Lung (tissue), 11 donors: ENCODE measurements at regions not wholly inside any gene's neighbourhood (a gene's known extent, or its start where the extent isn't known, plus 50 kb on each side); places are given as distances from the start of the nearest gene placed in this dataset.
A peak's percentile ranks its signal among the peaks of the same experiment; 100 is the strongest.

Experiments
- ATAC-seq: fragments of 200-7000 bp; cut with Tn5 transposase; one replicate; pipeline ENCODE4 v1.9.1; 2020; ENCODE audit warnings: moderate number of reproducible peaks; ENCODE audit not compliant: insufficient read depth, low FRiP score
- DNase-seq, 3 donors: peaks; one replicate each; pipeline ENCODE4 v3.0.0-alpha.2; 2013 to 2017
- H3K27ac ChIP-seq, 2 donors: one replicate each; pipeline ENCODE4 v1.5.1; 2013; ENCODE audit warnings: mild to moderate bottlenecking in 2 of 2, moderate library complexity in 2 of 2, control low read depth in 1 of 2, inconsistent platforms in 1 of 2, low read depth in 1 of 2, low read length in 1 of 2
- H3K27me3 ChIP-seq, 3 donors: one replicate each; pipeline ENCODE4 v1.5.1; 2013; ENCODE audit warnings: low read length in 2 of 3; ENCODE audit not compliant: control insufficient read depth in 3 of 3, insufficient read depth in 3 of 3
- H3K36me3 ChIP-seq, 4 donors: one replicate each; pipeline ENCODE4 v1.5.1; 2013; ENCODE audit warnings: low read length in 4 of 4, mild to moderate bottlenecking in 1 of 4, moderate library complexity in 1 of 4; ENCODE audit not compliant: control insufficient read depth in 4 of 4, insufficient read depth in 4 of 4
- H3K4me1 ChIP-seq, 5 donors: one replicate each; pipeline ENCODE4 v1.5.1; 2013; ENCODE audit warnings: low read length in 5 of 5, mild to moderate bottlenecking in 2 of 5, moderate library complexity in 1 of 5; ENCODE audit not compliant: control insufficient read depth in 5 of 5, insufficient read depth in 5 of 5
- H3K4me3 ChIP-seq: one replicate; pipeline ENCODE4 v1.5.1; 2013; ENCODE audit warnings: mild to moderate bottlenecking, control low read depth, moderate library complexity
- H3K9ac ChIP-seq, 2 donors: one replicate each; pipeline ENCODE4 v1.5.1; 2013; ENCODE audit warnings: low read length in 2 of 2, control low read depth in 1 of 2; ENCODE audit not compliant: insufficient read depth in 1 of 2
- H3K9me3 ChIP-seq, 4 donors: one replicate each; pipeline ENCODE4 v1.5.1; 2013; ENCODE audit warnings: low read length in 3 of 4, mild to moderate bottlenecking in 1 of 4, moderate library complexity in 1 of 4; ENCODE audit not compliant: control insufficient read depth in 4 of 4, insufficient read depth in 3 of 4
- WGBS, 2 donors: extraction: QIAGEN DNeasy Blood & Tissue Kit; methylation state at CpG; one replicate each; pipeline ENCODE4 v1.1.7; 2013; 5-methylcytosine and 5-hydroxymethylcytosine counted together
- TF ChIP-seq, protein P1 (sequence below): IDR thresholded peaks from 2 replicates; pipeline ENCODE4 v1.5.1; 2012; ENCODE audit warnings: mild to moderate bottlenecking; ENCODE audit errors: control extremely low read depth, extremely low read depth
- donor health status: control.
- donor health status: control.
- donor health status: Bipolar disorder and iron deficiency.
- donor health status: healthy.
- donor health status: DM: yes; HTN: yes; CAD: no.

DNA sequence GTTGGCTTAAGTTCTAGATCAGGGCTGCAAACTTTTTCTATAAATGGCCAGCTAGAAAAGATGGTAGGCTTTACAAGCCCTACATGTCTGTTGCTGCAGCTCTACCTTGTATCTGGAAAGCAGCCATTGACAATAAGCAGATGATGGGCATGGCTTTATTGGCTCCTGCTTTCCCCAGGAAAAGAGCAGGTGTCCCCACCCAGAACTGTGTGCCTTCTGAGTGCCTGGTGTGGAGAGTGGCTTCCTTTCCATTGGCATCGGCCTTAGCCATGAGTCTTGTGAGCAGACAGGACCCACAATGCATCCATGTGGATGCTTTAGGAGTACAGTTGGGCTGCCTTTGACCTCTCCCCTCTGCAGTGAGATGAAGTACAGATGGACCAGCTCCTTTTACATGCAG, 120.2 kb downstream of the CD8B2 start:
- Histone ChIP-seq H3K27me3 (no peaks in the 10 kb centered on the region), H3K36me3 (no peaks in the 10 kb centered on the region), H3K27ac (no peak overlapping the region), H3K9me3 (peaks cover 0 to 3% (median 0%) of the 10 kb centered on the region in 4 donors), H3K9ac (no peak overlapping the region), H3K4me1 (no peaks in the 10 kb centered on the region), H3K4me3 (no peak overlapping the region)
- 85 to 90% methylated on average over 1 of the region's 1 CpG for WGBS, 2 donors
- no peak for ATAC-seq
- TF ChIP-seq, protein P1, sequence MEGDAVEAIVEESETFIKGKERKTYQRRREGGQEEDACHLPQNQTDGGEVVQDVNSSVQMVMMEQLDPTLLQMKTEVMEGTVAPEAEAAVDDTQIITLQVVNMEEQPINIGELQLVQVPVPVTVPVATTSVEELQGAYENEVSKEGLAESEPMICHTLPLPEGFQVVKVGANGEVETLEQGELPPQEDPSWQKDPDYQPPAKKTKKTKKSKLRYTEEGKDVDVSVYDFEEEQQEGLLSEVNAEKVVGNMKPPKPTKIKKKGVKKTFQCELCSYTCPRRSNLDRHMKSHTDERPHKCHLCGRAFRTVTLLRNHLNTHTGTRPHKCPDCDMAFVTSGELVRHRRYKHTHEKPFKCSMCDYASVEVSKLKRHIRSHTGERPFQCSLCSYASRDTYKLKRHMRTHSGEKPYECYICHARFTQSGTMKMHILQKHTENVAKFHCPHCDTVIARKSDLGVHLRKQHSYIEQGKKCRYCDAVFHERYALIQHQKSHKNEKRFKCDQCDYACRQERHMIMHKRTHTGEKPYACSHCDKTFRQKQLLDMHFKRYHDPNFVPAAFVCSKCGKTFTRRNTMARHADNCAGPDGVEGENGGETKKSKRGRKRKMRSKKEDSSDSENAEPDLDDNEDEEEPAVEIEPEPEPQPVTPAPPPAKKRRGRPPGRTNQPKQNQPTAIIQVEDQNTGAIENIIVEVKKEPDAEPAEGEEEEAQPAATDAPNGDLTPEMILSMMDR: no peak
- DNase-seq: no peak

DNA sequence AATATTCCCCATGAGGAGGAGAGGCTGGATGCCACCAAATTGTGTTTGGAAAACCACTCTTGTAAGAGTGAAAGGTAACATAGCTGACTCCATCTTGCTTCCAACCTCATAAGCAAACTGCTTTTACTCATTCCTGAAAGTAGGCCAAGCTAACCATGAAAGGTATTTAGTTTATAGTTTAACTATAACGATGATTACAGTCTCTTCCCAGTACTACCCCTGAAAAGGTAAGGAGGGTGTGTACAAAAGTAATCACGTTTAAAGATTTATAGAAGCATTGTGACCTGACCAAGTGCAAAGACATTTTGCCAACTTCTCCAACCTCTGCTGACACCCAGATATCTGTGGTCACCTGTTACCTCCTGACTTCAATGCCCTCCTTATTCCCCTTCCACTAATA, 122.6 kb downstream of the CD8B2 start:
- H3K9ac ChIP-seq: no peak overlapping the region
- H3K4me1 ChIP-seq: no peaks in the 10 kb centered on the region
- H3K27ac ChIP-seq: no peak overlapping the region
- H3K4me3 ChIP-seq: no peak overlapping the region
- H3K36me3 ChIP-seq: no peaks in the 10 kb centered on the region
- H3K27me3 ChIP-seq: no peaks in the 10 kb centered on the region
- ATAC-seq (no peak), DNase-seq (no peak)
- 70 to 91% methylated on average over 2 of the region's 2 CpGs for WGBS, 2 donors
- peaks cover 0 to 6% (median 4%) of the 10 kb centered on the region in 4 donors for H3K9me3 ChIP-seq
- TF ChIP-seq, protein P1: no peak

DNA sequence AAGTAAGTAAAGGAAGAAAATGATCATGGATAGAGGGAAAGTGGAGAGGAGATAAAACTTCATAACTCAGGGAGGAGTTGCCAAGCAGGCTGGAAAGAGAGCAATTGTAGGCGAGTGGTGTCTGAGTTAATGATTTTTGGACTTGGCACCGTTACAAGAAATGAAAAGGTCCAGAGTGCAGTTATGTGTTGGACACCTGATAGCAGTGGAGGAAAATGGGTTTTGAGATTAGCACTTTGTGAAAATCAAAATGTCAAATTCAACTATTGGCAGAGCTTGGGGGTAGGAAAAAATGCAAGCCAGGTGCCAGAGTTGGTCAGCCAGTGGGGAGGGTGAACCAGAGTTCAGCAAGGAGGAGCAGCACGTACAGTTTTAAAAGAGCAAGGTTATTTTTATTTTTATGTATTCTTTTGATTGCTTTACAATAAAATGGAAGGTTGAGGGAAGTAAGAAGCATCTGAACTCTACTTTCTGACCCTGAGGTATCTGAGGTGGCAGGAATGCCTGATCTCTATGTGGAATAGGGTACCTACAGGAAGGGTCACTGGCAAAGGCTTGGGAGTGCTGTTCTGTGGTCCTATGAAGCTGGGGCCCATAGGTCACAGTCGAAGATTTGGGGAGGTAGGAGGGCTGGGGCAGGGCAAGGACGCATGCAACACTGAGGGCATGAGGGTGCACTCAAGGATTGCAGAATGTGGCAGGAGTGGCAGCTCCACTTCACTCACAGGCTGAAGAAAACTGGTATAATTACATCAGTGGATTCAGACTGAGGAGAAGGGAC, 127.5 kb downstream of the CD8B2 start:
- no peak overlapping the region for H3K9ac ChIP-seq
- H3K9me3 ChIP-seq: peaks cover 0 to 6% (median 4%) of the 10 kb centered on the region in 4 donors
- DNase-seq (peak; percentile 23 to 75 (median 48)), ATAC-seq (no peak)
- H3K36me3 ChIP-seq: no peaks in the 10 kb centered on the region
- no peak overlapping the region for H3K27ac ChIP-seq
- H3K4me1 ChIP-seq: no peaks in the 10 kb centered on the region
- no peaks in the 10 kb centered on the region for H3K27me3 ChIP-seq
- 51 to 69% methylated on average over 5 of the region's 5 CpGs for WGBS, 2 donors
- TF ChIP-seq, protein P1: no peak
- no peak overlapping the region for H3K4me3 ChIP-seq
